ENCODE measurements at regions not wholly inside any gene's neighbourhood (a gene's known extent, or its start where the extent isn't known, plus 50 kb on each side); places are given as distances from the start of the nearest gene placed in this dataset.

DNA sequence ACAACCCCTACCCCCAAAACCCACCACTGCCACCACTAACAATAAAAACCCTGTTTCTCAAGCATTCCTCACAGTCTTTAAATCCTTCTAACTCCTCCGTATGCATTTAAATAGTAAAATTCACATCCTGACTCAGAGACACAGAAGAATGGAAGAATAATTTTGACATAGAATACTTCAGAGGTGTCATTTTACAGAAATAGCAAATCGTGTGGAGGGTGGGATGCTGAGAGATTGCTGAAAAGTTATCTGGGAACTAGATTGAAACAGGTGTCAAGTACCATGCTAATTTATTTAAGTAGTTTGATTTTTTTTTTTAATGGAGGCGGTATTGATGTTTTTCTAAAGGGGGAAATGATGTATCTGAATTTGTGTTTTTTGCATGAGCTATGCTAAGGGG lies 575.2 kb upstream of the TPK1 start:
- intact Hi-C loops (cut with DNase I): no loop called here
- TF ChIP-seq CTCF (IDR thresholded peaks at IDR 0.05) (no peak), POLR2A (IDR thresholded peaks at IDR 0.05) (no peak)
- Histone ChIP-seq H3K36me3 (no peaks in the 10 kb centered on the region), H3K9me3 (no peaks in the 10 kb centered on the region), H3K4me1 (no peaks in the 10 kb centered on the region), H3K4me3 (replicated peaks in 1 of 3) (no peak overlapping the region), H3K27me3 (no peaks in the 10 kb centered on the region), H3K27ac (no peak overlapping the region)
- no peak for DNase-seq
- 63 to 66% methylated on average over 3 of the region's 3 CpGs for WGBS, 2 donors

DNA sequence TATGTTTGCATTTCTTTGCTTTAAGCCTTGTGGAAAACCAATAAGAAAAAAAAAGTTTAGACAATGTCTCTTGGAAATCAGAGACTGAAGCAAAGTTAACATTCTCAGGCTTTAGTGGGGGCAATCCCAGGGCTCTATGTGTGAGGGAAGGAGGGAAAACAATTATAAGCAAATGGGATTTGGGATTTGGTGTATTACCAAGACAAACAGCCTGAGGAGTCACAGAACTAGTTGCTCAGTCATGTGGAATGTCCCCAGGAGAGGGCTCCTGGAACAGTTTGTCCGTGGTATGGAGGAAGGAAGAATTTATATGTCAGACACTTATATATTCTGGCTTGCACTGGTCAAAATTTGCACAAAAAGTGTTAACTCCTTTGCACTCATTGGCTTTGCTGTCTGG lies 562.9 kb upstream of the TPK1 start:
- intact Hi-C loops (cut with DNase I): no loop called here
- 5 to 18% methylated on average over 1 of the region's 1 CpG for WGBS, 2 donors

GRCh38 chr7:145394126-145394525 lies 558.3 kb upstream of the TPK1 start:
- no peaks in the 10 kb centered on the region for H3K4me1 ChIP-seq
- TF ChIP-seq CTCF (IDR thresholded peaks at IDR 0.05): no peak
- no peak for TF ChIP-seq POLR2A (IDR thresholded peaks at IDR 0.05)
- H3K27ac ChIP-seq: no peak overlapping the region
- intact Hi-C loops (cut with DNase I): no loop called here
- DNase-seq: no peak
- no peaks in the 10 kb centered on the region for H3K27me3 ChIP-seq
- WGBS, 2 donors: 15 to 21% methylated on average over 2 of the region's 2 CpGs
- H3K4me3 ChIP-seq (replicated peaks in 1 of 3): no peak overlapping the region
- H3K36me3 ChIP-seq: no peaks in the 10 kb centered on the region
- no peaks in the 10 kb centered on the region for H3K9me3 ChIP-seq

More for the DNA sequence above, 562.9 kb upstream of the TPK1 start:
- TF ChIP-seq POLR2A (IDR thresholded peaks at IDR 0.05): no peak
- no peak for TF ChIP-seq CTCF (IDR thresholded peaks at IDR 0.05)
- no peak for DNase-seq
- Histone ChIP-seq H3K36me3 (no peaks in the 10 kb centered on the region), H3K27ac (no peak overlapping the region), H3K4me1 (no peaks in the 10 kb centered on the region), H3K27me3 (no peaks in the 10 kb centered on the region), H3K4me3 (replicated peaks in 1 of 3) (no peak overlapping the region), H3K9me3 (no peaks in the 10 kb centered on the region)

DNA sequence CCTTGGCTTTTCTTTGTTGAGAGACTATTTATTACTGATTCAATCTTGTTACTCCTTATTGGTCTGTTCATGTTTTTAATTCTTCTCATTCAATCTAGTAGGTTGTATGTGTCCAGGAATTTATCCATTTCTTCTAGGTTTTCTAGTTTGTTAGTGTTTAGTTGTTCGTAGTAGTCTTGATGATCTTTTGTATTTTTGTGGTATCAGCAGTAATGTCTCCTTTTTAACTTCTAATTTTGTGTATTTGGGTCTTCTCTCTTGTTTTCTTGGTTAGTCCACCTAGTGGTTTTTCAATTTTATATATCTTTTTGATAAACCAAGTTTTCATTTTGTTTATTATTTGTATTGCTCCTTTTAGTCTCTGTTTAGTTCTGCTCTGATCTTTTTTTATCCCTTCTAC lies 546.9 kb upstream of the TPK1 start:
- Histone ChIP-seq H3K4me1 (no peaks in the 10 kb centered on the region), H3K9me3 (no peaks in the 10 kb centered on the region), H3K36me3 (no peaks in the 10 kb centered on the region), H3K27ac (no peak overlapping the region), H3K27me3 (no peaks in the 10 kb centered on the region), H3K4me3 (replicated peaks in 1 of 3) (no peak overlapping the region)
- intact Hi-C loops (cut with DNase I): no loop called here
- no peak for DNase-seq
- 71 to 80% methylated on average over 1 of the region's 1 CpG for WGBS, 2 donors
- TF ChIP-seq CTCF (IDR thresholded peaks at IDR 0.05): no peak
- no peak for TF ChIP-seq POLR2A (IDR thresholded peaks at IDR 0.05)

GRCh38 chr7:145378197-145378596 lies 542.3 kb upstream of the TPK1 start:
- intact Hi-C loops (cut with DNase I): no loop called here
- Histone ChIP-seq H3K27ac (no peak overlapping the region), H3K4me1 (no peaks in the 10 kb centered on the region), H3K27me3 (no peaks in the 10 kb centered on the region), H3K36me3 (no peaks in the 10 kb centered on the region), H3K9me3 (no peaks in the 10 kb centered on the region), H3K4me3 (replicated peaks in 1 of 3) (no peak overlapping the region)
- no peak for DNase-seq
- WGBS, 2 donors: 84% methylated on average over 2 of the region's 2 CpGs
- TF ChIP-seq POLR2A (IDR thresholded peaks at IDR 0.05) (no peak), CTCF (IDR thresholded peaks at IDR 0.05) (no peak)

All from thyroid gland (tissue), 4 donors.